HepG2 (cell line): ENCODE measurements at regions not wholly inside any gene's neighbourhood (a gene's known extent, or its start where the extent isn't known, plus 50 kb on each side); places are given as distances from the start of the nearest gene placed in this dataset.

ENCODE experiments used
- ATAC-seq: fragments of 200-7000 bp; cut with Tn5 transposase; 3 replicates; pipeline ENCODE4 v1.9.1; 2020; ENCODE audit warnings: mild to moderate bottlenecking, moderate library complexity
- BruUV-seq: library from RNA; stranded (reverse); fragments of 400-500 nt; replicated peaks from 2 replicates; lab custom pipeline; 2021; lab: Mats Ljungman, UMichigan
- CTCF ChIA-PET: fragments of 300-600 bp; formaldehyde crosslinking; extraction: SDS; loops from one replicate; lab custom pipeline; 2021; ENCODE audit warnings: low total read pairs, inconsistent platforms, low intra/inter-chr PET ratio; lab: Yijun Ruan, JAX
- POLR2A ChIA-PET: fragments of 350-600 bp; sonication (Branson Sonifier 250); formaldehyde crosslinking; loops from one replicate; lab custom pipeline; 2020; ENCODE audit warnings: antibody characterized with exemption, inconsistent platforms; lab: Yijun Ruan, JAX
- DNase-seq: peaks from one replicate; pipeline ENCODE4 v3.0.0-alpha.2; 2015; ENCODE audit warnings: low spot score
- FAIRE-seq: peaks from 3 replicates; lab custom pipeline; 2011; peaks lifted over from hg19 to GRCh38; lab: Jason Lieb, UNC
- H2AFZ ChIP-seq: one replicate; pipeline ENCODE4 v1.6.1; 2011; ENCODE audit warnings: low read length, inconsistent platforms
- H3K27ac ChIP-seq: fragments of 300-600 bp; 3 replicates; pipeline ENCODE4 v1.8.0; 2011; ENCODE audit warnings: mixed run types, mild to moderate bottlenecking, mixed read lengths, low read length, inconsistent platforms; ENCODE audit not compliant: insufficient read depth; ENCODE audit errors: extremely low read length
- H3K27me3 ChIP-seq, 2 experiments: fragments of 200-600 bp in 1 of 2; 2 replicates in 1 of 2; 3 replicates in 1 of 2; pipeline versions ENCODE4 v1.6.0 to v1.8.0; 2011; ENCODE audit warnings: low read length in 2 of 2, mild to moderate bottlenecking in 2 of 2, moderate library complexity in 2 of 2, inconsistent platforms in 1 of 2; ENCODE audit not compliant: insufficient read depth in 2 of 2, control insufficient read depth in 1 of 2
- H3K36me3 ChIP-seq, 2 experiments: fragments of 200-600 bp in 1 of 2; replicated peaks in 1 of 2; 2 replicates in 1 of 2; 3 replicates in 1 of 2; pipeline versions ENCODE4 v1.5.1 to v1.8.0; 2011; ENCODE audit warnings: low read length in 2 of 2, inconsistent platforms in 1 of 2; ENCODE audit not compliant: insufficient read depth in 2 of 2, control insufficient read depth in 1 of 2
- H3K4me1 ChIP-seq: 2 replicates; pipeline ENCODE4 v1.5.1; 2012; ENCODE audit warnings: low read length, inconsistent platforms; ENCODE audit not compliant: insufficient read depth
- H3K4me2 ChIP-seq: 2 replicates; pipeline ENCODE4 v1.6.0; 2011; ENCODE audit warnings: low read depth, low read length, inconsistent platforms
- H3K4me3 ChIP-seq, 3 experiments: fragments of 200-600 bp in 1 of 3; sonication (generic), shearing (Covaris generic) in 1 of 3; replicated peaks in 1 of 3; 2 replicates each; pipeline ENCODE4 v1.5.1; 2011 to 2016; ENCODE audit warnings: low read length in 3 of 3, inconsistent platforms in 2 of 3, low read depth in 2 of 3, mild to moderate bottlenecking in 2 of 3, control low read depth in 1 of 3, mixed read lengths in 1 of 3; ENCODE audit not compliant: insufficient read depth in 1 of 3
- H3K79me2 ChIP-seq: one replicate; pipeline ENCODE4 v1.6.1; 2011; ENCODE audit warnings: low read length, inconsistent platforms; ENCODE audit not compliant: insufficient read depth
- H3K9ac ChIP-seq: 2 replicates; pipeline ENCODE4 v1.6.0; 2011; ENCODE audit warnings: mild to moderate bottlenecking, low read depth, low read length, inconsistent platforms; ENCODE audit not compliant: insufficient read depth
- H3K9me3 ChIP-seq: 2 replicates; pipeline ENCODE4 v1.5.1; 2012; ENCODE audit warnings: mild to moderate bottlenecking, low read length
- H4K20me1 ChIP-seq: 2 replicates; pipeline ENCODE4 v1.6.0; 2011; ENCODE audit warnings: inconsistent platforms, mild to moderate bottlenecking, low read length, moderate library complexity; ENCODE audit not compliant: insufficient read depth
- KDM5A ChIP-seq: fragments of 200-600 bp; sonication (generic); IDR thresholded peaks from 2 replicates; pipeline ENCODE4 v1.7.0; 2018; ENCODE audit warnings: antibody characterized with exemption, mild to moderate bottlenecking, low read length, borderline replicate concordance
- LCORL ChIP-seq, 2 experiments: fragments of 450-650 bp in 1 of 2; sonication (generic) in 1 of 2; formaldehyde crosslinking in 1 of 2; IDR thresholded peaks; 2 replicates each; pipeline versions ENCODE4 v1.5.0 to v1.6.1; 2017 to 2020; ENCODE audit warnings: antibody characterized with exemption in 1 of 2, missing genetic modification reagents in 1 of 2
- SNAI1 ChIP-seq: sonication (generic); formaldehyde crosslinking; IDR thresholded peaks from 2 replicates; pipeline ENCODE4 v1.5.0; 2020; ENCODE audit warnings: mild to moderate bottlenecking, missing genetic modification reagents, borderline replicate concordance
- ZBTB21 ChIP-seq: sonication (generic); formaldehyde crosslinking; IDR thresholded peaks from 2 replicates; pipeline ENCODE4 v1.4.0; 2020; ENCODE audit warnings: missing genetic modification reagents
- ZNF501 ChIP-seq: sonication (generic); formaldehyde crosslinking; IDR thresholded peaks from 2 replicates; pipeline ENCODE4 v1.5.1; 2020; ENCODE audit warnings: mild to moderate bottlenecking, moderate library complexity, missing genetic modification reagents
- ZNF768 ChIP-seq: sonication (generic); formaldehyde crosslinking; IDR thresholded peaks from 2 replicates; pipeline ENCODE4 v1.4.0; 2020; ENCODE audit warnings: missing genetic modification reagents
- WGBS: methylation state at CpG from one replicate; pipeline ENCODE4 v1.1.6; 2017; ENCODE audit warnings: low lambda C conversion rate; 5-methylcytosine and 5-hydroxymethylcytosine counted together
- in situ Hi-C: cut with HindIII; loops from 2 replicates; pipeline ENCODE4 v1.10.0; 2017; ENCODE audit warnings: low pct_unique_long_range_greater_than_20kb; ENCODE audit not compliant: extremely low pct_ligation_motif_present
- intact Hi-C: fragments of 100-400 bp; cut with micrococcal nuclease; formaldehyde crosslinking; loops from one replicate; pipeline ENCODE4 v1.10.0; 2022; ENCODE audit not compliant: unreplicated experiment
- TF ChIP-seq, protein P1 (sequence below): IDR thresholded peaks from 2 replicates; pipeline ENCODE4 v1.6.1; 2016; ENCODE audit warnings: low read depth, missing genetic modification reagents, missing compliant biosample characterization
- TF ChIP-seq, protein P2 (sequence below): sonication (generic); formaldehyde crosslinking; IDR thresholded peaks from 2 replicates; pipeline ENCODE4 v1.5.0; 2020; ENCODE audit warnings: missing genetic modification reagents, mild to moderate bottlenecking, borderline replicate concordance
- TF ChIP-seq, protein P3 (sequence below): sonication (generic); formaldehyde crosslinking; IDR thresholded peaks from 2 replicates; pipeline ENCODE4 v1.4.0; 2020; ENCODE audit warnings: mild to moderate bottlenecking, missing genetic modification reagents

DNA sequence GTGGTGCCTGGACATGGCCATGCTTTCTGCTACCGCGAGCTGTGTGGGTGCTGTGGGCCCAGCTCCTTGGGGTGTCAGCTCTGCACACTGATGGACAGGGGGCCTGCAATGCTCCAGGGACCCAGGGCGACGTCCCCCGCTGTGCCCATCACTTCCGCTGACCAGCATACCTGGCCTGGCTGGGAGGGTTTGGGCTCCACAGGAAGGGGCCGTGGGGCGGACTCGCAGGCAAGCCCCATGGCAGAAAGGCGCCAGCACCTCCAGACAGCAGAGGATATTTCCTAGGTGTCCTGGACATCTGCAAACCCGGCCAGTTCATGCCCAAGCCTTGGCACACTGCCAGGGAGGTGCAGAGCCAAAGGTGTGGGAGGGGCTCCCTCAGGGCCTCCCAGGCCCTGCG, 295.8 kb upstream of the IRX4 start:
- WGBS: 20% methylated on average over 1 of the region's 12 CpGs
- no peak overlapping the region for H2AFZ ChIP-seq
- TF ChIP-seq, protein P1, sequence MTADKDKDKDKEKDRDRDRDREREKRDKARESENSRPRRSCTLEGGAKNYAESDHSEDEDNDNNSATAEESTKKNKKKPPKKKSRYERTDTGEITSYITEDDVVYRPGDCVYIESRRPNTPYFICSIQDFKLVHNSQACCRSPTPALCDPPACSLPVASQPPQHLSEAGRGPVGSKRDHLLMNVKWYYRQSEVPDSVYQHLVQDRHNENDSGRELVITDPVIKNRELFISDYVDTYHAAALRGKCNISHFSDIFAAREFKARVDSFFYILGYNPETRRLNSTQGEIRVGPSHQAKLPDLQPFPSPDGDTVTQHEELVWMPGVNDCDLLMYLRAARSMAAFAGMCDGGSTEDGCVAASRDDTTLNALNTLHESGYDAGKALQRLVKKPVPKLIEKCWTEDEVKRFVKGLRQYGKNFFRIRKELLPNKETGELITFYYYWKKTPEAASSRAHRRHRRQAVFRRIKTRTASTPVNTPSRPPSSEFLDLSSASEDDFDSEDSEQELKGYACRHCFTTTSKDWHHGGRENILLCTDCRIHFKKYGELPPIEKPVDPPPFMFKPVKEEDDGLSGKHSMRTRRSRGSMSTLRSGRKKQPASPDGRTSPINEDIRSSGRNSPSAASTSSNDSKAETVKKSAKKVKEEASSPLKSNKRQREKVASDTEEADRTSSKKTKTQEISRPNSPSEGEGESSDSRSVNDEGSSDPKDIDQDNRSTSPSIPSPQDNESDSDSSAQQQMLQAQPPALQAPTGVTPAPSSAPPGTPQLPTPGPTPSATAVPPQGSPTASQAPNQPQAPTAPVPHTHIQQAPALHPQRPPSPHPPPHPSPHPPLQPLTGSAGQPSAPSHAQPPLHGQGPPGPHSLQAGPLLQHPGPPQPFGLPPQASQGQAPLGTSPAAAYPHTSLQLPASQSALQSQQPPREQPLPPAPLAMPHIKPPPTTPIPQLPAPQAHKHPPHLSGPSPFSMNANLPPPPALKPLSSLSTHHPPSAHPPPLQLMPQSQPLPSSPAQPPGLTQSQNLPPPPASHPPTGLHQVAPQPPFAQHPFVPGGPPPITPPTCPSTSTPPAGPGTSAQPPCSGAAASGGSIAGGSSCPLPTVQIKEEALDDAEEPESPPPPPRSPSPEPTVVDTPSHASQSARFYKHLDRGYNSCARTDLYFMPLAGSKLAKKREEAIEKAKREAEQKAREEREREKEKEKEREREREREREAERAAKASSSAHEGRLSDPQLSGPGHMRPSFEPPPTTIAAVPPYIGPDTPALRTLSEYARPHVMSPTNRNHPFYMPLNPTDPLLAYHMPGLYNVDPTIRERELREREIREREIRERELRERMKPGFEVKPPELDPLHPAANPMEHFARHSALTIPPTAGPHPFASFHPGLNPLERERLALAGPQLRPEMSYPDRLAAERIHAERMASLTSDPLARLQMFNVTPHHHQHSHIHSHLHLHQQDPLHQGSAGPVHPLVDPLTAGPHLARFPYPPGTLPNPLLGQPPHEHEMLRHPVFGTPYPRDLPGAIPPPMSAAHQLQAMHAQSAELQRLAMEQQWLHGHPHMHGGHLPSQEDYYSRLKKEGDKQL: no peak
- TF ChIP-seq ZBTB21 (CRISPR knock-in tag) (no peak), KDM5A (no peak), ZNF501 (CRISPR knock-in tag) (no peak), LCORL (IDR thresholded peaks at IDR 0.05) (0 out of 2 replicates have a peak, but pooled peaks have one; percentile 29), LCORL (CRISPR knock-in tag; IDR thresholded peaks at IDR 0.05) (no peak), ZNF768 (CRISPR knock-in tag) (no peak), SNAI1 (no peak)
- TF ChIP-seq, protein P2, sequence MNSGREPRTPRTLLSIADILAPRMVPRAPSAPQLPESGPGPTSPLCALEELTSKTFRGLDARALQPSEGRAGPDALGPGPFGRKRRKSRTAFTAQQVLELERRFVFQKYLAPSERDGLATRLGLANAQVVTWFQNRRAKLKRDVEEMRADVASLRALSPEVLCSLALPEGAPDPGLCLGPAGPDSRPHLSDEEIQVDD: no peak
- TF ChIP-seq, protein P3, sequence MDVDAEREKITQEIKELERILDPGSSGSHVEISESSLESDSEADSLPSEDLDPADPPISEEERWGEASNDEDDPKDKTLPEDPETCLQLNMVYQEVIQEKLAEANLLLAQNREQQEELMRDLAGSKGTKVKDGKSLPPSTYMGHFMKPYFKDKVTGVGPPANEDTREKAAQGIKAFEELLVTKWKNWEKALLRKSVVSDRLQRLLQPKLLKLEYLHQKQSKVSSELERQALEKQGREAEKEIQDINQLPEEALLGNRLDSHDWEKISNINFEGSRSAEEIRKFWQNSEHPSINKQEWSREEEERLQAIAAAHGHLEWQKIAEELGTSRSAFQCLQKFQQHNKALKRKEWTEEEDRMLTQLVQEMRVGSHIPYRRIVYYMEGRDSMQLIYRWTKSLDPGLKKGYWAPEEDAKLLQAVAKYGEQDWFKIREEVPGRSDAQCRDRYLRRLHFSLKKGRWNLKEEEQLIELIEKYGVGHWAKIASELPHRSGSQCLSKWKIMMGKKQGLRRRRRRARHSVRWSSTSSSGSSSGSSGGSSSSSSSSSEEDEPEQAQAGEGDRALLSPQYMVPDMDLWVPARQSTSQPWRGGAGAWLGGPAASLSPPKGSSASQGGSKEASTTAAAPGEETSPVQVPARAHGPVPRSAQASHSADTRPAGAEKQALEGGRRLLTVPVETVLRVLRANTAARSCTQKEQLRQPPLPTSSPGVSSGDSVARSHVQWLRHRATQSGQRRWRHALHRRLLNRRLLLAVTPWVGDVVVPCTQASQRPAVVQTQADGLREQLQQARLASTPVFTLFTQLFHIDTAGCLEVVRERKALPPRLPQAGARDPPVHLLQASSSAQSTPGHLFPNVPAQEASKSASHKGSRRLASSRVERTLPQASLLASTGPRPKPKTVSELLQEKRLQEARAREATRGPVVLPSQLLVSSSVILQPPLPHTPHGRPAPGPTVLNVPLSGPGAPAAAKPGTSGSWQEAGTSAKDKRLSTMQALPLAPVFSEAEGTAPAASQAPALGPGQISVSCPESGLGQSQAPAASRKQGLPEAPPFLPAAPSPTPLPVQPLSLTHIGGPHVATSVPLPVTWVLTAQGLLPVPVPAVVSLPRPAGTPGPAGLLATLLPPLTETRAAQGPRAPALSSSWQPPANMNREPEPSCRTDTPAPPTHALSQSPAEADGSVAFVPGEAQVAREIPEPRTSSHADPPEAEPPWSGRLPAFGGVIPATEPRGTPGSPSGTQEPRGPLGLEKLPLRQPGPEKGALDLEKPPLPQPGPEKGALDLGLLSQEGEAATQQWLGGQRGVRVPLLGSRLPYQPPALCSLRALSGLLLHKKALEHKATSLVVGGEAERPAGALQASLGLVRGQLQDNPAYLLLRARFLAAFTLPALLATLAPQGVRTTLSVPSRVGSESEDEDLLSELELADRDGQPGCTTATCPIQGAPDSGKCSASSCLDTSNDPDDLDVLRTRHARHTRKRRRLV (CRISPR knock-in tag): no peak
- DNase-seq (no peak), FAIRE-seq (no peak), ATAC-seq (no peak; the same call in 2 of the 3 replicates)
- POLR2A ChIA-PET: no interaction called here
- no peak overlapping the region for H3K27ac ChIP-seq
- no peak overlapping the region for H3K4me2 ChIP-seq
- no peaks in the 10 kb centered on the region for H3K9me3 ChIP-seq
- intact Hi-C loops: no loop called here
- H3K27me3 ChIP-seq: peaks cover 5 to 41% of the 10 kb centered on the region in 2 experiments
- H3K36me3 ChIP-seq: no peaks in the 10 kb centered on the region
- H4K20me1 ChIP-seq: no peaks in the 10 kb centered on the region
- no peak overlapping the region for H3K9ac ChIP-seq
- no peak overlapping the region for H3K4me3 ChIP-seq
- in situ Hi-C loops: no loop called here
- H3K4me1 ChIP-seq: no peaks in the 10 kb centered on the region
- no peaks in the 10 kb centered on the region for H3K79me2 ChIP-seq
- CTCF ChIA-PET: no interaction called here
- no TSS peak for BruUV-seq
